Stimulated activated CD8-positive, alpha-beta memory T cell treated with anti-CD3 and anti-CD28 coated beads, Interleukin-7, amount 100 ng/mL, for 1 hour (primary cell): ENCODE measurements at regions not wholly inside any gene's neighbourhood (a gene's known extent, or its start where the extent isn't known, plus 50 kb on each side); places are given as distances from the start of the nearest gene placed in this dataset.
A peak's percentile ranks its signal among the peaks of the same experiment; 100 is the strongest.

Experiments
- DNase-seq, 2 donors: peaks; one replicate each; pipeline ENCODE4 v3.0.0-alpha.2; 2020; ENCODE audit warnings: low read depth in 2 of 2

GRCh38 chr13:27673911-27674310 lies 52.2 kb downstream of the POLR1D start:
- no peak for DNase-seq

GRCh38 chr13:27678306-27679040 lies 56.8 kb downstream of the POLR1D start:
- DNase-seq, result no peak

DNA sequence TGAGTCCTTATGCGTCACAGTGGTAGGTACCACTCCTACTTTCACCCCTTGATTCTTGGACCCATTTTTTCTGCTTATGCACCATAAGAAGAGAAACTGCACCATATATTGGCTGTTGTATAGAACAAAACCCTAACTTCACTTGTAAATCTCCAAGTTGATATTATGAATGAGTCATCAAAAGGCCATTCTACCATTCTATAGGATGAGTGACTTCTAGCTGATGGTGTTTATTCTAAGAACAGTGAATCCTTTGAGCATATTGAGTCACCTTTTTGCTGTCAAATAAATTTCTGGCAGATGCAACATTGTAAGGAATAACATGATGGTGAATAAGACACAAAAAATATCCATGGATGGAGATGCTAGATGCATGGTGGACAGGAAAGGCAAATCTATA lies 57.7 kb downstream of the POLR1D start:
- no peak for DNase-seq

DNA sequence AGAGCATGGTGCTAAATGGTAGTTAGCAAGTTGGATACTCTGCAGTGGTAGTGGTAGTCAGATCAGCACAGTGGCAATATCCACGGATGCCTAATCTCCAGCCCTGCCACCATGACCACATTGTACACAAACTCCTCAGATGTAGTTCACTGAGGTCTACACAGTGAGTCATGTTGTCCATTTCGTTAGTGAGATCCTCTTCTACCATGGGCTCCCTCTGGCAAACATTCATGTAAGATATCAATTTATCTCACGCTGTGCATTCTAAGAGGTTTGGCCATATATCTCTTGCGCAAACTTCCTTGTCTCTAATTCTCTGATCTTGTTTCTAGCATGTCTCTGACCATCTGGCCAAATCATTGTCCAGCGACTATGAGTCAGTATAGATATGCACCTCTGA lies 58.2 kb downstream of the POLR1D start:
- DNase-seq, result no peak

- DNase-seq, result no peak
Observed at GRCh38 chr13:27680465-27680864, 58.8 kb downstream of the POLR1D start.

- no peak for DNase-seq
Observed at GRCh38 chr13:27691207-27691606, 69.5 kb downstream of the POLR1D start.

DNA sequence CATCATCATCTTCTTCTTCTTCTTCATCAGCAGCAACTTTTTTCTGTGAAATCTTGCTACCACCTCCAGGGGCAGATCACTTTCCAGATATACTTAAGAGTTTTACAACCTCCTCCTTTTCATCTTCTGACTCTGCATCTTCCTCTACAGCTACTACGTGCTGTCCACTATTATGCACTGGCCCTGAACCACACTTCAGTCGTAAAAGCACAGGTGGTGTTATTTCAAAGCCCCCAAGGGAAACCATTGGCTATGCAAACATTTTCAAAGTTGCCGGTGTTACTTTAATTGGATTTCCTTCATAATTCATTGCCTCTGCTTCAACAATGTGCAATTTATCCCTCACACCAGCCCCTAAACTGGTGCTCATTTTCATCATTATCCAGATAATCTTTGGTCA lies 75.0 kb downstream of the POLR1D start:
- no peak for DNase-seq

DNA sequence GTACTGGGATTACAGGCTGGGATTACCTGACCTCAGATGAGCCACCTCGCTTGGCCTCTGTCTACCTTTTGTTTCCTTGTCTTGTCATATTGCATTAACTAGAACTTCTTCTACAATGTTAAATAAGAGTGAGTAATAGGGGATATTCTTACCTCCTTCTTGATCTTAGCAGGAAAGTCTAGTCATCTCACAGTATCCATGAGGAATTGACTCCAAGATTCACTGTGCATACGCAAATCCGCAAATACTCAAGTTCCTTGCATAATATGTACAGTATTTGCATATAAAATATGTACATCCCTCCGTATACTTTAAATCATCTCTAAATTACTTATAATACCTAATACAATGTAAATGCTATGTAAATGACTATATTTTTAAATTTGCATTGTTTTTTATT lies 78.3 kb downstream of the POLR1D start:
- DNase-seq, result no peak

- no peak for DNase-seq
Observed at GRCh38 chr13:27704681-27705080, 83.0 kb downstream of the POLR1D start.

GRCh38 chr13:27708325-27708724 lies 84.0 kb upstream of the GSX1 start:
- no peak for DNase-seq

DNA sequence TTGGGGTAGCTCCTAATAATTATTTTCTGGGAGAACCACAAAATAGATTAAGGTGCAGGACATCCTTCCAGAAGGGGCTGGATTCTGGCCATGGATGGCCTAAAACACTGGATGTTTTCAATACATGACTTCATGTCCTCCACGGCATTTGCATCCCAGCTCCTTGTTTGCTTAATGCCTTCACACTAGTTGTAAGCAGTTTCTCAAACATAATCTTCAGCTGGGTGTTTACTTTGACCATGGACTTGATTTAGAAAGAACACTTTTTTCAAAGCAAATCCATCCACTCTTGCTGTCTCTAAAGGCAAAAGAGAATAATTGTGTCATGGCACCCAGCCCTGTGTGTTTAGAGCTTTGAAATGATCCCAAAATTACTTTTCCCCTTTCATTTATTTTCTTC lies 82.5 kb upstream of the GSX1 start:
- DNase-seq, result no peak

GRCh38 chr13:27712421-27712820 lies 79.9 kb upstream of the GSX1 start:
- peak in 1 of 2 donors; percentile 2 for DNase-seq

- DNase-seq, result no peak
Observed at GRCh38 chr13:27713767-27714166, 78.5 kb upstream of the GSX1 start.

DNA sequence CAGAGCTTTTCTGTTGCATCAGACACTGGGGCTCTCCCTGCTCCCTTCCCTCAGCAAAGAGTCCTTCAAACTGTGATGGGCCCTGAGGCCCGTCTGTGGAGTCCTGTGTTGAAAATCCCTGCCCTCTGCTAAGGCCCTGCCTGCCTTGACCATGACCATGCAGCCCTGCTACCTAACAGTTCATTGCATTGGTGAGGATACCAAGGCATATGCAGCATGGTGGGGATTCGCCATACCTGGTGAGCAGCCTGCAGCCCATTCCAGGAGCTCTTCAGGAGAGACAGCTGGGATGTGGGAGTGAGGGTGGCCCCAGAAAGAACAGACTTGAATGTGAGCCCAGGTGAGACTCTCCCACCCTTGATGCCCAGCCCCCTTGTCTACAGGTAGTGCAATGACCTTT lies 70.6 kb upstream of the GSX1 start:
- DNase-seq, result no peak

DNA sequence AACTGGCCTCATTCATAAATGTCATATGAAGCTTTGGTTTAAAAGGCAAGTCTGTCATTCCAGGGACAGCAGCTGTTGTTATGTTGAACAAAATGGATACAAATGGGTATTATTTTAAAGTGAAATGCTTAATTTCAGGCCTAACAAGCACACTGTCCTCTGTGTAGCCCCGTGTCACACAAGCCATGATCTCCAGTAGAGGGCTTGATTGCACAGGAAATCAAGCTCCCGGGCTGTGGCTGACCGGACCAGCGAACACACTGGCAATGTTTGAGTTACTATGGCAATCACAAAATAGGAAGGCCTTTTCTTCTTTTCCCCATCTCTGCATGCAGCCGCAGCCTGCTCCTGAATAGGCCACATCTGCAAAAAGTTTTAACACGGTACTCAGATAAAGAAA lies 64.0 kb upstream of the GSX1 start:
- DNase-seq, result no peak

- DNase-seq, result no peak
Observed at GRCh38 chr13:27730191-27730590, 62.1 kb upstream of the GSX1 start.
